GM13977 (cell line): ENCODE measurements at regions not wholly inside any gene's neighbourhood (a gene's known extent, or its start where the extent isn't known, plus 50 kb on each side); places are given as distances from the start of the nearest gene placed in this dataset.
"Not testable (repeated sequence)": the region's sequence is repeated elsewhere in the genome, so short reads cannot be mapped to it uniquely, and the experiment has no call there.

Experiments
- DNase-seq: peaks from one replicate; pipeline ENCODE4 v3.0.0; 2012; ENCODE audit warnings: low spot score
- CTCF ChIP-seq: IDR thresholded peaks from 2 replicates; pipeline ENCODE4 v1.5.1; 2012; ENCODE audit warnings: mild to moderate bottlenecking, control low read depth; ENCODE audit not compliant: insufficient read depth; ENCODE audit errors: extremely low read depth, missing control alignments
- in situ Hi-C: fragments of 300-500 bp; cut with MboI; formaldehyde crosslinking; loops from one replicate; pipeline ENCODE4 v1.12.0; 2022; ENCODE audit warnings: low sequenced_read_pairs, low pct_unique_long_range_greater_than_20kb, mixed read lengths, inconsistent platforms; ENCODE audit not compliant: unreplicated experiment

DNA sequence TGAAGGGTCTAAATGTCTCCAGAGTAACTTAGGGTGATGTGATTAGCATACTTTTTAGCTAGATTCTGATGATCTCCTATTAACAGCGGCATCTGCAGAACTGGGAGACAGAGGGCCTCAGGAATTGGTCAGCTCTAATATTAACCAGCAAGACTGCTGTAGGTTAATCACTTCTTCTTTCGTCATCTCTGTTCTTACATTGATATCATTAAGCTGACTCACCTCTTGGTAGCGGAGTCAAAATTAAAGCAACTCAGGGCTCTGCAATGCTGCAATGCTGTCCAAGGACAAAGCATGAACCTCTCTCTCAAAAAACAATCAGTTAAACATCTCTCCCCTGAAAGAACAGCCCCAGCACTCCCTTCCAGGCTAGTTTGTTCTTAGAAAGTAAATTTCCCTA lies 57.5 kb upstream of the TRA2B start:
- TF ChIP-seq CTCF: no peak
- DNase-seq: no peak
- in situ Hi-C loops: no loop called here

- in situ Hi-C loops: no loop called here
- DNase-seq: no peak
These were observed 55.1 kb upstream of the TRA2B start for GRCh38 chr3:185992831-185993374.

GRCh38 chr3:185990995-185991394 lies 53.2 kb upstream of the TRA2B start:
- in situ Hi-C loops: not testable (repeated sequence)

More at GRCh38 chr3:185992831-185993374, 55.1 kb upstream of the TRA2B start:
- no peak for TF ChIP-seq CTCF

GRCh38 chr3:185989511-185989910 lies 51.7 kb upstream of the TRA2B start:
- in situ Hi-C loops: loop anchor here (10.0 kb wide), 2 partner anchors 265 to 555 kb away; partner anchors contain the start of gene CRYGS
- DNase-seq: no peak
- TF ChIP-seq CTCF: no peak

More at GRCh38 chr3:185990995-185991394, 53.2 kb upstream of the TRA2B start:
- DNase-seq: not testable (repeated sequence)

GRCh38 chr3:185988816-185989175 lies 51.0 kb upstream of the TRA2B start:
- TF ChIP-seq CTCF: no peak
- in situ Hi-C loops: loop anchor here (10.0 kb wide), 2 partner anchors 266 to 556 kb away; partner anchors contain the start of gene CRYGS
- no peak for DNase-seq

DNA sequence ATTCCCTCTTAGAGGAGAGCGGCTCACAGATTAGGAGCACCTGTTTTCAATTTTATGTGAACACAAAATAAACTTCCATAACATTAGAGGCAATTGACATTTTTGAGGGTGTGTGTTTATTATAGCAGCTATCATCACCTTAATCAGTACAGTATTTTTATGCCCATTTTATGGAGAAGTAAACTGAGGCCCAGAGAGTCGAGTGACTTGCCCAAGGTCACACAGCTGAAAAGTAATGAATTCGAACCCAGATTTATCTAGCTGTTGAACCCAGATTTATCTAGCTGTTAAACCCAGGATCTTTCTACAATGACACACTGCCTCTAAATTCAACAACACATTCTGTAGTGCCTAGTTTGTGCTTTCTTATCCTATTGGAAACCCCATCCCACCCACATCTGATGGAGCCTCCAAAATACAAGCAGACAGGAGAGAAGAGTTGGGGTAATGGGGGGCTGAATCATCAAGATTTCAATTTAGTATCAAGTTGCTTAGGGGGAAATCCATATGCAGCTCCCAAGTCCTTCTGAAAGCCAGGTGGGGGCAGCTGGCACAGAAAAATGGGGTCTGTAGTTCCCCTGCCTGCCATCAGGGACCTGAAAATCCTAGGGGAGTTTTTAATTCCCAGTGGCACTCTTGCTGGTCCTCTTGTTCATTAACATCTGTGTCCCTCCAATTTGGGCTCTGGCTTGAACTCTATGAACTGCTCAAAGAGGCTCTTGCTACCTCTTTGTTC lies 50.4 kb upstream of the TRA2B start:
- in situ Hi-C loops: loop anchor here (10.0 kb wide), 2 partner anchors 267 to 557 kb away; partner anchors contain the start of gene CRYGS
- no peak for TF ChIP-seq CTCF
- DNase-seq: no peak
